GM12891 (cell line): ENCODE measurements at regions not wholly inside any gene's neighbourhood (a gene's known extent, or its start where the extent isn't known, plus 50 kb on each side); places are given as distances from the start of the nearest gene placed in this dataset.

Experiments
- PAX5 ChIP-seq: IDR thresholded peaks from 2 replicates; pipeline ENCODE4 v1.6.1; 2011; ENCODE audit warnings: low read length, moderate library complexity, mild to moderate bottlenecking; ENCODE audit not compliant: insufficient read depth, severe bottlenecking
- POLR2A ChIP-seq: IDR thresholded peaks from 2 replicates; pipeline ENCODE4 v1.6.1; 2011; ENCODE audit warnings: low read depth, low read length, control low read depth
- POLR2AphosphoS5 ChIP-seq: IDR thresholded peaks from 2 replicates; pipeline ENCODE4 v1.6.1; 2011; ENCODE audit warnings: low read depth, low read length, control low read depth
- POU2F2 ChIP-seq: IDR thresholded peaks from 2 replicates; pipeline ENCODE4 v1.6.1; 2011; ENCODE audit warnings: low read depth, mild to moderate bottlenecking, control low read depth, low read length, moderate library complexity
- SPI1 ChIP-seq: IDR thresholded peaks from 2 replicates; pipeline ENCODE4 v1.6.1; 2011; ENCODE audit warnings: low read depth, low read length, control low read depth
- TAF1 ChIP-seq: IDR thresholded peaks from 2 replicates; pipeline ENCODE4 v1.6.1; 2011; ENCODE audit warnings: low read depth, low read length, control low read depth

- TF ChIP-seq SPI1 = no peak
- no peak for TF ChIP-seq POLR2A
- no peak for TF ChIP-seq POLR2AphosphoS5
- no peak for TF ChIP-seq TAF1
- no peak for TF ChIP-seq POU2F2
- no peak for TF ChIP-seq PAX5
Measured at GRCh38 chr22:27412866-27413445, 388.6 kb downstream of the MN1 start.
